Smooth muscle cell (in vitro differentiated cells): ENCODE measurements at regions not wholly inside any gene's neighbourhood (a gene's known extent, or its start where the extent isn't known, plus 50 kb on each side); places are given as distances from the start of the nearest gene placed in this dataset.
"Not testable (repeated sequence)": the region's sequence is repeated elsewhere in the genome, so short reads cannot be mapped to it uniquely, and the experiment has no call there.

Source experiments
- DNase-seq: peaks from one replicate; lab custom pipeline; 2025; ENCODE audit not compliant: unreplicated experiment; lab: John Stamatoyannopoulos, UW
- H2AFZ ChIP-seq: fragments of 200-600 bp; sonication (generic); 2 replicates; pipeline ENCODE4 v1.6.0; 2016; ENCODE audit warnings: antibody characterized with exemption, low read depth, mild to moderate bottlenecking
- H3F3A ChIP-seq: fragments of 200-600 bp; sonication (generic); 2 replicates; pipeline ENCODE4 v1.6.0; 2017; ENCODE audit warnings: antibody characterized with exemption, low read depth
- H3K27ac ChIP-seq: fragments of 200-600 bp; sonication (generic); 2 replicates; pipeline ENCODE4 v1.5.1; 2016; ENCODE audit warnings: low read depth, mild to moderate bottlenecking
- H3K27me3 ChIP-seq: fragments of 200-600 bp; sonication (generic); 2 replicates; pipeline ENCODE4 v1.6.1; 2016; ENCODE audit warnings: low read depth, mild to moderate bottlenecking
- H3K36me3 ChIP-seq: fragments of 200-600 bp; sonication (generic); 2 replicates; pipeline ENCODE4 v1.5.1; 2016; ENCODE audit warnings: low read depth
- H3K4me1 ChIP-seq: fragments of 200-600 bp; sonication (generic); 2 replicates; pipeline ENCODE4 v1.5.1; 2016; ENCODE audit warnings: low read depth
- H3K4me2 ChIP-seq: fragments of 200-600 bp; sonication (generic); 2 replicates; pipeline ENCODE4 v1.6.0; 2016; ENCODE audit warnings: mild to moderate bottlenecking
- H3K4me3 ChIP-seq: fragments of 200-600 bp; sonication (generic); 2 replicates; pipeline ENCODE4 v1.5.1; 2016; ENCODE audit warnings: mild to moderate bottlenecking
- H3K79me2 ChIP-seq: fragments of 200-600 bp; sonication (generic); 2 replicates; pipeline ENCODE4 v1.6.0; 2016; ENCODE audit warnings: low read depth, mild to moderate bottlenecking
- H3K9ac ChIP-seq: fragments of 200-600 bp; sonication (generic); 2 replicates; pipeline ENCODE4 v1.6.0; 2016; ENCODE audit warnings: low read depth
- H3K9me3 ChIP-seq: fragments of 200-600 bp; sonication (generic); replicated peaks from 2 replicates; pipeline ENCODE4 v1.5.1; 2016; ENCODE audit warnings: low read depth
- H4K20me1 ChIP-seq: fragments of 200-600 bp; sonication (generic); 2 replicates; pipeline ENCODE4 v1.6.0; 2016; ENCODE audit warnings: low read depth
- WGBS: methylation state at CpG from one replicate; pipeline ENCODE4 v1.1.7; 2016; ENCODE audit warnings: low lambda C conversion rate; 5-methylcytosine and 5-hydroxymethylcytosine counted together
- TF ChIP-seq, protein P1 (sequence below): fragments of 200-600 bp; sonication (generic); IDR thresholded peaks from 2 replicates; pipeline ENCODE4 v1.5.1; 2017; ENCODE audit warnings: borderline replicate concordance, mild to moderate bottlenecking, antibody characterized with exemption; ENCODE audit not compliant: insufficient read depth, poor library complexity, severe bottlenecking

DNA sequence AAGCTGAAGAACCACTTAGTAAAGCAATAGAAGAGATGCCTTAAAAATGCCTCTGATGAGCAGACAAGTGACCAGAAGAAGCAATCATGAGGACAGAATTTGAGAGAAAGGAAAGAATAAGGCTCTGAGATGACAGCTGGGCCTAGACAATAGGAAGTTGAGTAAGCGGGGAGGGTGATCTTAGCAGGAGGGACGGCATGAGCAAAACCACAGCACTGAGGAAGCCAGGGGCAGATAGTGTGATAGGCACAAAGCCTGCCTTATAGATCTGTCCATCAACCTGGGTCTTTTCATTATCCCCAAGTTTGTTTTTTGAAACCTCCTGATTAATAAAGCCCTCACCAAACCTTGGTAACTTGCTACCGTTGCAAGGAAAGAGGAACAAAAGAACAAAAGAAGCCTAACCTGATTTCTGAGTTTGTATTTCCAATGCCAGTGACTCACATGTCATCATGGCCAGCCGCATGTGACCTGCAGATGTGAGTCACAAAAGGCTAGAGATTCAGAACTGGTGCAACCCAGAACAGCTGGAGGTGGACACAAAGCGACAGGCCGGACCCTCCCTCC is 55.7 kb upstream of the PPARGC1A start:
- Histone ChIP-seq H3K27ac (peak overlapping the region; percentile 92), H3K4me2 (peak overlapping the region; percentile 62), H3K27me3 (no peaks in the 10 kb centered on the region), H3K4me1 (peaks cover 13% of the 10 kb centered on the region), H3K9me3 (no peaks in the 10 kb centered on the region), H4K20me1 (no peaks in the 10 kb centered on the region), H3K4me3 (no peak overlapping the region), H3K9ac (peak overlapping the region; percentile 71), H3K36me3 (no peaks in the 10 kb centered on the region), H3K79me2 (no peaks in the 10 kb centered on the region), H2AFZ (peak overlapping the region; percentile 61), H3F3A (peaks cover 5% of the 10 kb centered on the region)
- TF ChIP-seq, protein P1, sequence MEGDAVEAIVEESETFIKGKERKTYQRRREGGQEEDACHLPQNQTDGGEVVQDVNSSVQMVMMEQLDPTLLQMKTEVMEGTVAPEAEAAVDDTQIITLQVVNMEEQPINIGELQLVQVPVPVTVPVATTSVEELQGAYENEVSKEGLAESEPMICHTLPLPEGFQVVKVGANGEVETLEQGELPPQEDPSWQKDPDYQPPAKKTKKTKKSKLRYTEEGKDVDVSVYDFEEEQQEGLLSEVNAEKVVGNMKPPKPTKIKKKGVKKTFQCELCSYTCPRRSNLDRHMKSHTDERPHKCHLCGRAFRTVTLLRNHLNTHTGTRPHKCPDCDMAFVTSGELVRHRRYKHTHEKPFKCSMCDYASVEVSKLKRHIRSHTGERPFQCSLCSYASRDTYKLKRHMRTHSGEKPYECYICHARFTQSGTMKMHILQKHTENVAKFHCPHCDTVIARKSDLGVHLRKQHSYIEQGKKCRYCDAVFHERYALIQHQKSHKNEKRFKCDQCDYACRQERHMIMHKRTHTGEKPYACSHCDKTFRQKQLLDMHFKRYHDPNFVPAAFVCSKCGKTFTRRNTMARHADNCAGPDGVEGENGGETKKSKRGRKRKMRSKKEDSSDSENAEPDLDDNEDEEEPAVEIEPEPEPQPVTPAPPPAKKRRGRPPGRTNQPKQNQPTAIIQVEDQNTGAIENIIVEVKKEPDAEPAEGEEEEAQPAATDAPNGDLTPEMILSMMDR: no peak
- WGBS: 19% methylated on average over 6 of the region's 6 CpGs
- no peak for DNase-seq

DNA sequence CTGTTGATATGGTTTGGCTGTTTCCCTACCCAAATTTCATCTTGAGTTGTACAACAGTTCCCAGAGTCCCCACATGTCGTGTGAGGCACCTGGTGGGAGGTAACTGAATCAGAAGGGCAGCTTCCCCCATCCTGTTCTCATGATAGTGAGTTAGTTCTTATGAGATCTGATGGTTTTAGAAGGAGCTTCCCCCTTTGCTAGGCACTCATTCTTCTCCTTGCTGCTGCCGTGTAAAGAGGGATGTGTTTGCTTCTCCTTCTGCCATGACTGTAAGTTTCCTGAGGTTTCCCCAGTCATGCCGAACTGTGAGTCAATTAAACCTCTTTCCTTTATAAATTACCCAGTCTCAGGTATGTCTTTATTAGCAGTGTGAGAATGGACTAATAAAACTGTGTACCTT is 54.7 kb upstream of the PPARGC1A start:
- not testable (repeated sequence) for H3K9me3 ChIP-seq, H3K4me2 ChIP-seq, H3K27me3 ChIP-seq, H4K20me1 ChIP-seq, H3F3A ChIP-seq, H3K36me3 ChIP-seq, H2AFZ ChIP-seq, DNase-seq, H3K4me3 ChIP-seq, H3K79me2 ChIP-seq, H3K9ac ChIP-seq
- H3K4me1 ChIP-seq: peaks cover 13% of the 10 kb centered on the region
- peak overlapping the region; percentile 92 for H3K27ac ChIP-seq
- 95% methylated on average over 3 of the region's 3 CpGs for WGBS

DNA sequence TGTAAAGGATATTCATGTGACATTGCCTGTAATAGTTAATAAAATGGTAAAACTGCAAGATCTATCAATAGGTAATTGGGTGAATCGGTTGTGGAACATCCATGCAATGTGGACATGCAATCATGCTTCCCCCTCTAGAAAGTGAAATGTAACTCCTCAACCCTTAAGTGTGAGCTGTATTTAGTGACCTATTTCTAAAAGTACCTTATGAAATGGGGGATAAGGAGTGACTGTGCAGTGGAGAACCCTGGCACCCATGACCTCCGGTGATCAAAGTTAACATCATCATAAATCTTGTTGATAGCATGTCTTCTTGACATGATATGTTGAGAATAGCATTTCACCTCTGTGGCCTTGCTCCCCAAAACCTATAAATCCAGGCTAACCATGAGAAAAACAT is 53.6 kb upstream of the PPARGC1A start:
- TF ChIP-seq, protein P1: no peak
- Histone ChIP-seq H3K36me3 (no peaks in the 10 kb centered on the region), H3K9ac (no peak overlapping the region), H2AFZ (no peak overlapping the region), H3K9me3 (no peaks in the 10 kb centered on the region), H3K4me1 (peaks cover 13% of the 10 kb centered on the region), H4K20me1 (no peaks in the 10 kb centered on the region), H3K4me3 (no peak overlapping the region), H3K79me2 (no peaks in the 10 kb centered on the region), H3K4me2 (no peak overlapping the region), H3K27me3 (no peaks in the 10 kb centered on the region), H3K27ac (no peak overlapping the region), H3F3A (peaks cover 5% of the 10 kb centered on the region)
- no peak for DNase-seq
- 99% methylated on average over 2 of the region's 2 CpGs for WGBS

DNA sequence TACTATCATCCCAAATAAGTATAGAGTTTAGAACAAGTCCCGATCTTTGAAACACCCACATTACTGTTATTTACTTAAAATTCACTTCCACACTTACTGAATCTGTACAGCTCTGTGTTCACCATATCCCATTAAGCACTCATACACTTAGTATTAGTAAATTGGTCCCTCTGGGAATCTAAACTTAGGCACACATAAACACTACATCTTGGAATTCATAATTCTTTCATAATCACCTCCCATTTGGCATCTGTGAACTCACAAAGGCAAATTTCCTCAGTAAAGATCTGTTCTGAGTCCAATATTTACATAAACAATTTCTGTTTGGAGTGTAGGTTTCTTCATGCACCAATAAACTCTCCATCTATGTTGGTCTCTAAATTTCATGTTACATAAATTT is 52.6 kb upstream of the PPARGC1A start:
- no peak overlapping the region for H3K27ac ChIP-seq
- H3F3A ChIP-seq: peaks cover 5% of the 10 kb centered on the region
- no peaks in the 10 kb centered on the region for H4K20me1 ChIP-seq
- H3K4me2 ChIP-seq: no peak overlapping the region
- H3K9ac ChIP-seq: no peak overlapping the region
- no peaks in the 10 kb centered on the region for H3K27me3 ChIP-seq
- WGBS: 100% methylated on average over 1 of the region's 1 CpG
- H3K36me3 ChIP-seq: no peaks in the 10 kb centered on the region
- no peak for DNase-seq
- TF ChIP-seq, protein P1: no peak
- H3K4me1 ChIP-seq: peaks cover 13% of the 10 kb centered on the region
- H2AFZ ChIP-seq: no peak overlapping the region
- no peaks in the 10 kb centered on the region for H3K9me3 ChIP-seq
- no peaks in the 10 kb centered on the region for H3K79me2 ChIP-seq
- H3K4me3 ChIP-seq: no peak overlapping the region
